Lung (tissue), 11 donors: ENCODE measurements at regions not wholly inside any gene's neighbourhood (a gene's known extent, or its start where the extent isn't known, plus 50 kb on each side); places are given as distances from the start of the nearest gene placed in this dataset.

Experiments used
- ATAC-seq: fragments of 200-7000 bp; cut with Tn5 transposase; one replicate; pipeline ENCODE4 v1.9.1; 2020; ENCODE audit warnings: moderate number of reproducible peaks; ENCODE audit not compliant: insufficient read depth, low FRiP score
- DNase-seq, 3 donors: peaks; one replicate each; pipeline ENCODE4 v3.0.0-alpha.2; 2013 to 2017
- H3K27ac ChIP-seq, 2 donors: one replicate each; pipeline ENCODE4 v1.5.1; 2013; ENCODE audit warnings: mild to moderate bottlenecking in 2 of 2, moderate library complexity in 2 of 2, control low read depth in 1 of 2, inconsistent platforms in 1 of 2, low read depth in 1 of 2, low read length in 1 of 2
- H3K27me3 ChIP-seq, 3 donors: one replicate each; pipeline ENCODE4 v1.5.1; 2013; ENCODE audit warnings: low read length in 2 of 3; ENCODE audit not compliant: control insufficient read depth in 3 of 3, insufficient read depth in 3 of 3
- H3K36me3 ChIP-seq, 4 donors: one replicate each; pipeline ENCODE4 v1.5.1; 2013; ENCODE audit warnings: low read length in 4 of 4, mild to moderate bottlenecking in 1 of 4, moderate library complexity in 1 of 4; ENCODE audit not compliant: control insufficient read depth in 4 of 4, insufficient read depth in 4 of 4
- H3K4me1 ChIP-seq, 5 donors: one replicate each; pipeline ENCODE4 v1.5.1; 2013; ENCODE audit warnings: low read length in 5 of 5, mild to moderate bottlenecking in 2 of 5, moderate library complexity in 1 of 5; ENCODE audit not compliant: control insufficient read depth in 5 of 5, insufficient read depth in 5 of 5
- H3K4me3 ChIP-seq: one replicate; pipeline ENCODE4 v1.5.1; 2013; ENCODE audit warnings: mild to moderate bottlenecking, control low read depth, moderate library complexity
- H3K9ac ChIP-seq, 2 donors: one replicate each; pipeline ENCODE4 v1.5.1; 2013; ENCODE audit warnings: low read length in 2 of 2, control low read depth in 1 of 2; ENCODE audit not compliant: insufficient read depth in 1 of 2
- H3K9me3 ChIP-seq, 4 donors: one replicate each; pipeline ENCODE4 v1.5.1; 2013; ENCODE audit warnings: low read length in 3 of 4, mild to moderate bottlenecking in 1 of 4, moderate library complexity in 1 of 4; ENCODE audit not compliant: control insufficient read depth in 4 of 4, insufficient read depth in 3 of 4
- WGBS, 2 donors: extraction: QIAGEN DNeasy Blood & Tissue Kit; methylation state at CpG; one replicate each; pipeline ENCODE4 v1.1.7; 2013; 5-methylcytosine and 5-hydroxymethylcytosine counted together
- TF ChIP-seq, protein P1 (sequence below): IDR thresholded peaks from 2 replicates; pipeline ENCODE4 v1.5.1; 2012; ENCODE audit warnings: mild to moderate bottlenecking; ENCODE audit errors: control extremely low read depth, extremely low read depth
- donor health status: control.
- donor health status: control.
- donor health status: Bipolar disorder and iron deficiency.
- donor health status: healthy.
- donor health status: DM: yes; HTN: yes; CAD: no.

GRCh38 chr1:221157026-221157761 is 278.0 kb downstream of the HLX start:
- Histone ChIP-seq H3K4me3 (no peak overlapping the region), H3K9ac (no peak overlapping the region), H3K27me3 (no peaks in the 10 kb centered on the region), H3K9me3 (no peaks in the 10 kb centered on the region), H3K27ac (no peak overlapping the region), H3K36me3 (no peaks in the 10 kb centered on the region), H3K4me1 (no peaks in the 10 kb centered on the region)
- DNase-seq (no peak), ATAC-seq (no peak)
- TF ChIP-seq, protein P1, sequence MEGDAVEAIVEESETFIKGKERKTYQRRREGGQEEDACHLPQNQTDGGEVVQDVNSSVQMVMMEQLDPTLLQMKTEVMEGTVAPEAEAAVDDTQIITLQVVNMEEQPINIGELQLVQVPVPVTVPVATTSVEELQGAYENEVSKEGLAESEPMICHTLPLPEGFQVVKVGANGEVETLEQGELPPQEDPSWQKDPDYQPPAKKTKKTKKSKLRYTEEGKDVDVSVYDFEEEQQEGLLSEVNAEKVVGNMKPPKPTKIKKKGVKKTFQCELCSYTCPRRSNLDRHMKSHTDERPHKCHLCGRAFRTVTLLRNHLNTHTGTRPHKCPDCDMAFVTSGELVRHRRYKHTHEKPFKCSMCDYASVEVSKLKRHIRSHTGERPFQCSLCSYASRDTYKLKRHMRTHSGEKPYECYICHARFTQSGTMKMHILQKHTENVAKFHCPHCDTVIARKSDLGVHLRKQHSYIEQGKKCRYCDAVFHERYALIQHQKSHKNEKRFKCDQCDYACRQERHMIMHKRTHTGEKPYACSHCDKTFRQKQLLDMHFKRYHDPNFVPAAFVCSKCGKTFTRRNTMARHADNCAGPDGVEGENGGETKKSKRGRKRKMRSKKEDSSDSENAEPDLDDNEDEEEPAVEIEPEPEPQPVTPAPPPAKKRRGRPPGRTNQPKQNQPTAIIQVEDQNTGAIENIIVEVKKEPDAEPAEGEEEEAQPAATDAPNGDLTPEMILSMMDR: no peak
- 42 to 49% methylated on average over 6 of the region's 6 CpGs for WGBS, 2 donors

GRCh38 chr1:221159608-221160007 is 280.4 kb downstream of the HLX start:
- Histone ChIP-seq H3K36me3 (no peaks in the 10 kb centered on the region), H3K4me3 (no peak overlapping the region), H3K4me1 (no peaks in the 10 kb centered on the region), H3K9ac (no peak overlapping the region), H3K27ac (no peak overlapping the region), H3K9me3 (no peaks in the 10 kb centered on the region), H3K27me3 (no peaks in the 10 kb centered on the region)
- ATAC-seq (no peak), DNase-seq (no peak)
- 95 to 98% methylated on average over 2 of the region's 2 CpGs for WGBS, 2 donors
- TF ChIP-seq, protein P1: no peak

DNA sequence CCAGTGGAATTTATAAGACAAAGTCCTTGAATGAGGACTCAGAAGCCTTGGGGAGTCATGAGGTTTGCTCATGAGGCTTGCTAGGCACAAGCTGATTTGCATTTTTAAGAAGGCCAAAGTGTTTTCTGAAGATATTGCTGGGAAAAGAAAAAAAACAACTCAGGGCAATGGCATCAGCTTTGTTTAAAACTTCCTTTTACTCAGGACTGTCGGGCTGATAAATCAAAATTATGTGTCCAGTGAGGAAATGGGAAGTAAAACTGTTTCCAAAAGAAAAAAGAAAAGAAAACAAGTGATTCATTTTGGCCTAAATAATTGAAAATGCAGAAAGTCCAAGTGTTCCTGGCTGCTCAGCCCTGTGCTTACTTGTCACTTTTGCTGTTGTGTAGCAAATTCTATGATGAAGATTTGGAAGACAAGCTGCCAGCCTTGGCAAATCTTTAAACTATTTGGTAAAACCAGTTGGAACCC is 282.4 kb downstream of the HLX start:
- ATAC-seq: no peak
- H3K27me3 ChIP-seq: no peaks in the 10 kb centered on the region

More for the DNA sequence above, 282.4 kb downstream of the HLX start:
- 15 to 27% methylated on average over 1 of the region's 1 CpG for WGBS, 2 donors
- Histone ChIP-seq H3K4me3 (no peak overlapping the region), H3K9ac (no peak overlapping the region), H3K9me3 (no peaks in the 10 kb centered on the region), H3K27ac (no peak overlapping the region), H3K4me1 (peaks cover 0 to 9% (median 0%) of the 10 kb centered on the region in 5 donors), H3K36me3 (no peaks in the 10 kb centered on the region)
- TF ChIP-seq, protein P1: no peak
- no peak for DNase-seq
